Activated naive CD8-positive, alpha-beta T cell (primary cell): ENCODE measurements at regions not wholly inside any gene's neighbourhood (a gene's known extent, or its start where the extent isn't known, plus 50 kb on each side); places are given as distances from the start of the nearest gene placed in this dataset.

Experiments
- H3K27ac Mint-ChIP-seq: one replicate; pipeline ENCODE4 v1.8.0; 2021; ENCODE audit warnings: mixed read lengths
- H3K27me3 Mint-ChIP-seq: one replicate; pipeline ENCODE4 v1.8.0; 2021; ENCODE audit warnings: mixed read lengths
- H3K36me3 Mint-ChIP-seq: one replicate; pipeline ENCODE4 v1.8.0; 2021; ENCODE audit warnings: mixed read lengths
- H3K4me1 Mint-ChIP-seq: one replicate; pipeline ENCODE4 v1.8.0; 2021; ENCODE audit warnings: low read depth, mixed read lengths
- H3K4me3 Mint-ChIP-seq: one replicate; pipeline ENCODE4 v1.8.0; 2021; ENCODE audit warnings: mild to moderate bottlenecking, mixed read lengths
- H3K9me3 Mint-ChIP-seq: one replicate; pipeline ENCODE4 v1.8.0; 2021; ENCODE audit warnings: low read depth, mixed read lengths

GRCh38 chr4:99724067-99724466 is 66.4 kb upstream of the C4orf54 start:
- H3K27me3 Mint-ChIP-seq: peaks cover 3% of the 10 kb centered on the region
- peaks cover 5% of the 10 kb centered on the region for H3K9me3 Mint-ChIP-seq
- H3K36me3 Mint-ChIP-seq: no peaks in the 10 kb centered on the region
- no peak overlapping the region for H3K4me3 Mint-ChIP-seq
- no peak overlapping the region for H3K27ac Mint-ChIP-seq
- no peaks in the 10 kb centered on the region for H3K4me1 Mint-ChIP-seq

- Mint-ChIP-seq H3K4me1 (no peaks in the 10 kb centered on the region), H3K36me3 (no peaks in the 10 kb centered on the region), H3K27ac (no peak overlapping the region), H3K4me3 (no peak overlapping the region), H3K27me3 (peaks cover 3% of the 10 kb centered on the region), H3K9me3 (peaks cover 5% of the 10 kb centered on the region)
Observed at GRCh38 chr4:99723612-99724011, 66.0 kb upstream of the C4orf54 start.

GRCh38 chr4:99722725-99723124 is 65.1 kb upstream of the C4orf54 start:
- no peaks in the 10 kb centered on the region for H3K4me1 Mint-ChIP-seq
- peaks cover 5% of the 10 kb centered on the region for H3K9me3 Mint-ChIP-seq
- no peak overlapping the region for H3K4me3 Mint-ChIP-seq
- no peak overlapping the region for H3K27ac Mint-ChIP-seq
- peaks cover 5% of the 10 kb centered on the region for H3K27me3 Mint-ChIP-seq
- no peaks in the 10 kb centered on the region for H3K36me3 Mint-ChIP-seq

DNA sequence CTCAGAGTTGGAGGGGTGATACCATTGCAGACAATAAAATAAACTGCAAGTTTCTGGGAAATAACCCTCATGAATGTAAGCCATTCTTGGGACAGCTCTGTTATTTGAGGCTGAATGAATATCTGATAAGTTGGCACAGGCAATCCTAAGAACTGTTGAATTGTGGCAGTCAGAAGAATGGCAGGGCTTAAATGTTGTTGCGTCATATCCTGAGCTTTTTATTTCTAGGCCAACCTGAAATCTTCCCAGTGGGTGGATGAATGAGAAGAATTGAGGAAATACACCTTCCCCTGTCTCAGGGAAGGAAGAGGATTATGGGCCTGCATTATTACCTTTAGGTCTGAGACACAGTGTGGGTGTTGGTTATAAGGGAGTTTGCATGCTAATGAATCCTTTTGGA is 64.4 kb upstream of the C4orf54 start:
- Mint-ChIP-seq H3K36me3 (no peaks in the 10 kb centered on the region), H3K4me1 (no peaks in the 10 kb centered on the region), H3K27me3 (peaks cover 4% of the 10 kb centered on the region), H3K9me3 (no peaks in the 10 kb centered on the region), H3K4me3 (no peak overlapping the region), H3K27ac (no peak overlapping the region)

- H3K4me3 Mint-ChIP-seq: no peak overlapping the region
- no peaks in the 10 kb centered on the region for H3K36me3 Mint-ChIP-seq
- H3K27ac Mint-ChIP-seq: no peak overlapping the region
- no peaks in the 10 kb centered on the region for H3K9me3 Mint-ChIP-seq
- H3K4me1 Mint-ChIP-seq: no peaks in the 10 kb centered on the region
- peaks cover 4% of the 10 kb centered on the region for H3K27me3 Mint-ChIP-seq
Observed at GRCh38 chr4:99720206-99720605, 62.6 kb upstream of the C4orf54 start.

GRCh38 chr4:99716996-99717395 is 59.4 kb upstream of the C4orf54 start:
- Mint-ChIP-seq H3K36me3 (no peaks in the 10 kb centered on the region), H3K4me3 (no peak overlapping the region)

GRCh38 chr4:99715286-99715685 is 57.7 kb upstream of the C4orf54 start:
- H3K36me3 Mint-ChIP-seq: no peaks in the 10 kb centered on the region
- H3K27ac Mint-ChIP-seq: no peak overlapping the region
- H3K4me3 Mint-ChIP-seq: no peak overlapping the region
- H3K27me3 Mint-ChIP-seq: peaks cover 4% of the 10 kb centered on the region
- no peaks in the 10 kb centered on the region for H3K9me3 Mint-ChIP-seq
- peaks cover 6% of the 10 kb centered on the region for H3K4me1 Mint-ChIP-seq

More at GRCh38 chr4:99716996-99717395, 59.4 kb upstream of the C4orf54 start:
- Mint-ChIP-seq H3K27me3 (peaks cover 4% of the 10 kb centered on the region), H3K9me3 (no peaks in the 10 kb centered on the region), H3K4me1 (no peaks in the 10 kb centered on the region), H3K27ac (no peak overlapping the region)

DNA sequence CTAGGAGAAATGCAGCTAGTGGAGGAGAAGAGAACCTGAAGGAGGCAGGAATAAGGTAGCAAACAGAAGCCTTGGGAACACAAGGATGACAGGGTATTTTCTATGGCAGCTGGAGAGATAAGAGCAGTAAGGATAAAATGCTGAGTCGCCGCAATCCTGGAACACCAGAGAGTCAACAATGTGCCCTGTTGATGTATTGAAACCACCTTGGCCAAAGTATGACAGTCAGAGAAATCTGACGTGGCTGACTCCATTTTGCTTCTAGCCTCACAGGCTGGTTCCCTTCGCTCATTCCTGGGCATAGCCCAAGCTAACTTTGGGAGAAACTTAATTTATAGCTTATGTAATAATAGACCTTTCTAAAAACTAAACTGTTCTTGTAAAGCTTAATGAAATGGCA is 56.6 kb upstream of the C4orf54 start:
- H3K27me3 Mint-ChIP-seq: peaks cover 2% of the 10 kb centered on the region
- H3K36me3 Mint-ChIP-seq: no peaks in the 10 kb centered on the region
- H3K4me3 Mint-ChIP-seq: no peak overlapping the region
- H3K4me1 Mint-ChIP-seq: peaks cover 6% of the 10 kb centered on the region
- H3K9me3 Mint-ChIP-seq: no peaks in the 10 kb centered on the region
- H3K27ac Mint-ChIP-seq: no peak overlapping the region

- Mint-ChIP-seq H3K36me3 (no peaks in the 10 kb centered on the region), H3K9me3 (no peaks in the 10 kb centered on the region), H3K4me3 (no peak overlapping the region), H3K27ac (no peak overlapping the region), H3K4me1 (peaks cover 6% of the 10 kb centered on the region), H3K27me3 (no peaks in the 10 kb centered on the region)
Observed at GRCh38 chr4:99712530-99712929, 54.9 kb upstream of the C4orf54 start.

- H3K36me3 Mint-ChIP-seq: no peaks in the 10 kb centered on the region
- H3K27me3 Mint-ChIP-seq: no peaks in the 10 kb centered on the region
- no peak overlapping the region for H3K27ac Mint-ChIP-seq
- no peak overlapping the region for H3K4me3 Mint-ChIP-seq
- peaks cover 6% of the 10 kb centered on the region for H3K4me1 Mint-ChIP-seq
- H3K9me3 Mint-ChIP-seq: no peaks in the 10 kb centered on the region
Observed at GRCh38 chr4:99712099-99712498, 54.5 kb upstream of the C4orf54 start.

DNA sequence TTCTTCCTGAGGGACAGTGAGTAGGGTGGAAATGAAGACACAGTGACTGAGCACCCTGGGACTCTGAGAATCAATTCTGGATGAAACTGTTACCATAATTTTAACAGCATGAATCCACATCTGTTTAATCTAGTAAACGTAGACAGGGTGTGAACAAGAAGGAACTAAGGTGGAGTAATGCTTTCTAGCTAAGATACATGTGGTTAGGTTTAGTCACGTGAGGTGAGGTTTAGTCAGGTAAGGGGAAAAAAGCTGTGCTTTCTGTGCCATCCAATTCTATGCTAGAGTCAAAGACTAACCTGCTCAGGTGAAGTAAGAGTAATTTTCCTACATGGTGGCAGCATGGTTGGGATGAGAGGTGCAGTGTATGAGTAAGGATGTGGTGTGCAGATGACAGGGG is 54.0 kb upstream of the C4orf54 start:
- H3K36me3 Mint-ChIP-seq: no peaks in the 10 kb centered on the region
- peaks cover 6% of the 10 kb centered on the region for H3K4me1 Mint-ChIP-seq
- no peak overlapping the region for H3K27ac Mint-ChIP-seq
- H3K4me3 Mint-ChIP-seq: no peak overlapping the region
- no peaks in the 10 kb centered on the region for H3K9me3 Mint-ChIP-seq
- H3K27me3 Mint-ChIP-seq: no peaks in the 10 kb centered on the region

- Mint-ChIP-seq H3K4me1 (peaks cover 6% of the 10 kb centered on the region), H3K9me3 (no peaks in the 10 kb centered on the region), H3K27ac (peak overlapping the region; percentile 5)
Observed at GRCh38 chr4:99710681-99711345, 53.2 kb upstream of the C4orf54 start.

DNA sequence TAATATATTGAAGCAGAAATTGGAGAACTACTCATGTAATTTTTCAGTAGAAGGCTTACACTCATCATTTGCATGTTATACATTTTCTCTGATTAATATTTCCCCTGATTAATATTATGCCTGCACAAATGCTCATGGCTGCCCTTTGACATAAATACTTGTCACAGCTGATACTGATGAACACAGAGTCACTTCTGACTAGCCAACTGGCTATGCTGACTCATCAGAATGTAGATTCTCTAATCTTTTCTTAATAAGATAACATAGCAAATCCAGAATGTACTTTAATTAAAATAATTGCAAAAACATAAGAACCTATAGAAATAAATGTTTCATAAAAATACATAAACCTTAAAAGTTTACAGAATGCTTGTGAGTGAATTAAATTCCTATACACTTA is 52.4 kb upstream of the C4orf54 start:
- no peaks in the 10 kb centered on the region for H3K27me3 Mint-ChIP-seq
- H3K4me3 Mint-ChIP-seq: no peak overlapping the region
- H3K9me3 Mint-ChIP-seq: no peaks in the 10 kb centered on the region
- H3K27ac Mint-ChIP-seq: no peak overlapping the region
- H3K36me3 Mint-ChIP-seq: no peaks in the 10 kb centered on the region
- H3K4me1 Mint-ChIP-seq: peaks cover 6% of the 10 kb centered on the region

More at GRCh38 chr4:99710681-99711345, 53.2 kb upstream of the C4orf54 start:
- Mint-ChIP-seq H3K36me3 (no peaks in the 10 kb centered on the region), H3K27me3 (no peaks in the 10 kb centered on the region), H3K4me3 (no peak overlapping the region)

- Mint-ChIP-seq H3K9me3 (no peaks in the 10 kb centered on the region), H3K36me3 (no peaks in the 10 kb centered on the region), H3K27ac (no peak overlapping the region), H3K4me1 (peaks cover 6% of the 10 kb centered on the region), H3K4me3 (no peak overlapping the region), H3K27me3 (peaks cover 6% of the 10 kb centered on the region)
Observed at GRCh38 chr4:99708551-99708950, 50.9 kb upstream of the C4orf54 start.
